Thyroid gland (tissue), 4 donors: ENCODE measurements at regions not wholly inside any gene's neighbourhood (a gene's known extent, or its start where the extent isn't known, plus 50 kb on each side); places are given as distances from the start of the nearest gene placed in this dataset.

Experiments
- DNase-seq, 2 donors: peaks; one replicate each; pipeline ENCODE4 v3.0.0-alpha.2; 2019
- H3K27ac ChIP-seq, 3 donors: fragments of 200-600 bp; sonication (generic); 1 replicate in 2 of 3; 2 replicates in 1 of 3; pipeline ENCODE4 v1.5.1; 2016 to 2019; ENCODE audit warnings: mild to moderate bottlenecking in 1 of 3, moderate library complexity in 1 of 3
- H3K27me3 ChIP-seq: fragments of 200-600 bp; sonication (generic); one replicate; pipeline ENCODE4 v1.5.1; 2019
- H3K36me3 ChIP-seq, 2 donors: fragments of 200-600 bp; sonication (generic); one replicate each; pipeline ENCODE4 v1.5.1; 2016 to 2019
- H3K4me1 ChIP-seq, 2 donors: fragments of 200-600 bp; sonication (generic); one replicate each; pipeline ENCODE4 v1.5.1; 2017 to 2019
- H3K4me3 ChIP-seq, 3 donors: fragments of 200-600 bp; sonication (generic); replicated peaks in 1 of 3; 1 replicate in 2 of 3; 2 replicates in 1 of 3; pipeline ENCODE4 v1.5.1; 2016; ENCODE audit warnings: mild to moderate bottlenecking in 1 of 3
- H3K9me3 ChIP-seq: fragments of 200-600 bp; sonication (generic); one replicate; pipeline ENCODE4 v1.5.1; 2017
- CTCF ChIP-seq, 6 experiments: fragments of 200-600 bp in 3 of 6; fragments of 450-650 bp in 3 of 6; sonication (generic) in 3 of 6; IDR thresholded peaks; one replicate each; pipeline ENCODE4 v1.5.1; 2016 to 2019; ENCODE audit warnings: antibody characterized with exemption in 6 of 6, mild to moderate bottlenecking in 2 of 6, inconsistent platforms in 1 of 6, moderate library complexity in 1 of 6
- POLR2A ChIP-seq, 2 donors: fragments of 450-650 bp; IDR thresholded peaks; one replicate each; pipeline ENCODE4 v1.6.1; 2017; ENCODE audit warnings: antibody characterized with exemption in 2 of 2, mild to moderate bottlenecking in 2 of 2, moderate library complexity in 1 of 2
- WGBS, 2 donors: methylation state at CpG; one replicate each; pipeline ENCODE4 v1.1.5; 2017; 5-methylcytosine and 5-hydroxymethylcytosine counted together
- intact Hi-C: fragments of 100-400 bp; cut with DNase I; formaldehyde crosslinking; loops from one replicate; pipeline ENCODE4 v1.15.1; 2023

DNA sequence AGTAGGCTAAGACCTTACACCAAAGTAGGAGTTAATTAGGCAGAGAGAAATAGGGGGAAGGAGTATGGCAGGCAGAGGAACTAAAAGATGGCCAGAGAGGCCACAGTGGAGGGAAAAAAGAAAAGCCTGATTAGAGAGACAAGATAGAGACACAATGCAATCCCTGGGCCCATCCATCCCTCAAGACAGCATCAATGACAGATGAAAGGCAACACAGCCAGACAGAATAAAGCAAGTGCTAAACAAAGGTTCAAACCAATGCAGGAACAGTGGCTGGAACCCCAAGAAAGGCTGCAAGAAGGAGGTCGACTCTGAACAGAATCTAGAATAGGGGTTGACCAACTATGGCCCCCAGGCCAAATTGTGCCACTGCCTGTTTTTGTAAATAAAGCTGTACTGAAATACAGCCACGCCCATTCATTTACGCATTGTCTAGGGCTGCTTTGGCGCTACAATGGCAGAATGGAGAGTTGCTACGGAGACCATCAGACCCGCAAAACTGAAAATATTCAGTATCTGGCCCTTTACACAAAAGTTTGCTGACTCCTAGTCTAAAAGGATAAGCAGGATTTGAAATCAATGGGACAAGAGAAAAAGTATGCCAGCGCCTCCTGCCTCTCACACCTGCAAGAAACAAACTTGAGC lies 473.3 kb upstream of the PSMD7 start:
- intact Hi-C loops, result no loop called here
- Histone ChIP-seq H3K9me3 (no peaks in the 10 kb centered on the region), H3K27ac (no peak overlapping the region), H3K4me1 (no peaks in the 10 kb centered on the region), H3K27me3 (no peaks in the 10 kb centered on the region), H3K4me3 (no peak overlapping the region), H3K36me3 (no peaks in the 10 kb centered on the region)
- no peak for DNase-seq
- TF ChIP-seq CTCF (IDR thresholded peaks at IDR 0.05) (no peak), POLR2A (IDR thresholded peaks at IDR 0.05) (no peak)
- 90 to 92% methylated on average over 7 of the region's 7 CpGs for WGBS, 2 donors

- no peaks in the 10 kb centered on the region for H3K9me3 ChIP-seq
- H3K27me3 ChIP-seq, result no peaks in the 10 kb centered on the region
- WGBS, 2 donors, result 81 to 83% methylated on average over 13 of the region's 13 CpGs
- no peaks in the 10 kb centered on the region for H3K4me1 ChIP-seq
- no peak for DNase-seq
- no peak for TF ChIP-seq CTCF (IDR thresholded peaks at IDR 0.05)
- TF ChIP-seq POLR2A (IDR thresholded peaks at IDR 0.05), result no peak
- no peak overlapping the region for H3K4me3 ChIP-seq
- H3K27ac ChIP-seq, result no peak overlapping the region
- no peaks in the 10 kb centered on the region for H3K36me3 ChIP-seq
- intact Hi-C loops, result no loop called here
Observed at GRCh38 chr16:73817526-73818324, 478.9 kb upstream of the PSMD7 start.

DNA sequence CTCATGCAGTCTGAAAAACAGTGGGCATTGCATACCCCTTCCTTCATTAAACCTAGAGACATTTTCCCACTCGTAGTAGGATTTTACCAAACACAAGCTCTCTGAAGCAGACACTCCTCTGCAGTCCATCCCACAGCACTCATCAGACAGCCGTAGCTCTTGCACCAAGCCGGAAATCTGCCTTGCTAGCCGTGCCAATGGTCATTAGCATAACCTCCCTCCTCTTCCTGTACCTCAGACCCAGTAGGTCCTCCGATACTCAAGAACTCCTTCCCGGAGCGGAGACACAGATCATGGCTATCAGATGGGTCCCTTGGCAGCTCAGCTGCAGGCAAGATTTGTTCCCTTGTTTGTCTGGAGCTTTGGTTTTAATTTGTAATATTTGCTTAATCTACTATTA lies 483.1 kb upstream of the PSMD7 start:
- Histone ChIP-seq H3K4me1 (no peaks in the 10 kb centered on the region), H3K27ac (no peak overlapping the region), H3K9me3 (no peaks in the 10 kb centered on the region), H3K27me3 (no peaks in the 10 kb centered on the region), H3K36me3 (no peaks in the 10 kb centered on the region), H3K4me3 (no peak overlapping the region)
- no peak for DNase-seq
- WGBS, 2 donors, result 54 to 67% methylated on average over 7 of the region's 7 CpGs
- no peak for TF ChIP-seq CTCF (IDR thresholded peaks at IDR 0.05)
- TF ChIP-seq POLR2A (IDR thresholded peaks at IDR 0.05), result no peak
- intact Hi-C loops, result no loop called here

DNA sequence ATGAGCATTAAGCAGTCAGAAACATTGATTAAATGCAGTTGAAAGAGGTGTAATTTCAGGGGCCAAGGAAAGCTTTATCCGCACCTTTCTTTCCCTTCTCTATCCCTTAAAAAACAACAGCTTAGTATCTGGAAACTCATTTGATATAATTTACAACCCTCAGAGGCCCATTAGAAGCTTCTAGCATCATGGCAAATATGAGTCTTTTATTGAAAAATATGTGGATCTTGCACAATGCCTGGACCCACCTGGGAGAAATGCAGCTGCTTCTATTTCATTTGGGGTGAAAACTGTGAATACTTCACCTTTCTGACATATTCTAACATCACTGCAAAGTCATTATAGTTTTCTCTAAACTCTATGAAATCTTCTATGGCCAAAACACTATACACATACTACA lies 492.2 kb upstream of the PSMD7 start:
- intact Hi-C loops, result no loop called here
- H3K36me3 ChIP-seq, result no peaks in the 10 kb centered on the region
- TF ChIP-seq CTCF (IDR thresholded peaks at IDR 0.05) (no peak), POLR2A (IDR thresholded peaks at IDR 0.05) (no peak)
- H3K27me3 ChIP-seq, result no peaks in the 10 kb centered on the region
- WGBS, 2 donors, result 97 to 100% methylated on average over 1 of the region's 1 CpG
- no peak for DNase-seq
- no peaks in the 10 kb centered on the region for H3K9me3 ChIP-seq
- H3K4me1 ChIP-seq, result no peaks in the 10 kb centered on the region
- no peak overlapping the region for H3K27ac ChIP-seq
- H3K4me3 ChIP-seq, result no peak overlapping the region

GRCh38 chr16:73798471-73798870 lies 498.1 kb upstream of the PSMD7 start:
- Histone ChIP-seq H3K27me3 (no peaks in the 10 kb centered on the region), H3K9me3 (no peaks in the 10 kb centered on the region), H3K27ac (no peak overlapping the region), H3K4me1 (no peaks in the 10 kb centered on the region), H3K36me3 (no peaks in the 10 kb centered on the region), H3K4me3 (no peak overlapping the region)
- WGBS, 2 donors, result 75 to 79% methylated on average over 5 of the region's 5 CpGs
- no peak for TF ChIP-seq CTCF (IDR thresholded peaks at IDR 0.05)
- TF ChIP-seq POLR2A (IDR thresholded peaks at IDR 0.05), result no peak
- intact Hi-C loops, result no loop called here
- no peak for DNase-seq
